SK-N-SH treated with all-trans-retinoic acid at 6 μM for 48 hours (cell line): ENCODE measurements at regions not wholly inside any gene's neighbourhood (a gene's known extent, or its start where the extent isn't known, plus 50 kb on each side); places are given as distances from the start of the nearest gene placed in this dataset.

Experiments used
- BACH2 ChIP-seq: fragments of 250-450 bp; sonication (Bioruptor Pico); IDR thresholded peaks from 2 replicates; pipeline ENCODE4 v1.9.0; 2021; ENCODE audit warnings: mild to moderate bottlenecking, borderline replicate concordance
- CSRNP3 ChIP-seq: fragments of 250-450 bp; sonication (Bioruptor Pico); IDR thresholded peaks from 2 replicates; pipeline ENCODE4 v1.5.1; 2021; ENCODE audit warnings: mild to moderate bottlenecking, moderate library complexity
- TOX ChIP-seq: fragments of 250-450 bp; sonication (Bioruptor Pico); IDR thresholded peaks from 2 replicates; pipeline ENCODE4 v1.8.0; 2021; ENCODE audit warnings: mild to moderate bottlenecking, moderate library complexity, borderline replicate concordance
- ZNF565 ChIP-seq: fragments of 450-650 bp; formaldehyde crosslinking; conservative IDR thresholded peaks from 2 replicates; pipeline ENCODE4 v1.5.0; 2020; ENCODE audit warnings: low read depth, mild to moderate bottlenecking, moderate library complexity

DNA sequence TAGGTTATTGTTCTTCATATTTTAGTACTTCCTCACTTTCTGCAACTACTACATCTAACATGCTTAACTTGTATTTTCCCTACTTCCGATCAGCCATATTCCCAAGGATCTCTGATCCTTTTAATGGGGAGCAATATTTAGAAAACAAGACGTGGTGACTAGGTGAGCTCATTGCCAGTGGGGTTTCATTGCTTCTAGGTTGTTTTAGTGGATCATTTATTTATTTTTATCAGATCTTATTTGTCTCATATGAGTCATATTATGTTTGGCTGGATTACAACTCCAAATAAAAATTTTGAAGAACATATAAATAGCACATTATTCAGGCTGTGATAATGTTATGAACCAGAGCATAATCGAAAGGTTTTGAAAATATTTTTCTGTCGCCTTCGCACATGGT, 480.9 kb upstream of the TMEFF2 start:
- TF ChIP-seq BACH2 (CRISPR knock-in tag) = no peak
- no peak for TF ChIP-seq ZNF565 (CRISPR knock-in tag)
- TF ChIP-seq CSRNP3 (CRISPR knock-in tag) = no peak
- TF ChIP-seq TOX (CRISPR knock-in tag) = no peak
